Keratinocyte (primary cell): ENCODE measurements at regions not wholly inside any gene's neighbourhood (a gene's known extent, or its start where the extent isn't known, plus 50 kb on each side); places are given as distances from the start of the nearest gene placed in this dataset.

Experiments
- DNase-seq: peaks from one replicate; pipeline ENCODE4 v3.0.0-alpha.2; 2011; ENCODE audit warnings: low read depth, missing footprints, low spot score
- FAIRE-seq: peaks from 2 replicates; lab custom pipeline; 2011; peaks lifted over from hg19 to GRCh38; lab: Jason Lieb, UNC
- H2AFZ ChIP-seq: 2 replicates; pipeline ENCODE4 v1.6.0; 2012; ENCODE audit warnings: low read length, control low read depth, inconsistent platforms; ENCODE audit not compliant: control insufficient read depth
- H3K27ac ChIP-seq: 2 replicates; pipeline ENCODE4 v1.5.1; 2011; ENCODE audit warnings: low read length; ENCODE audit not compliant: control insufficient read depth, insufficient read depth
- H3K27me3 ChIP-seq: 3 replicates; pipeline ENCODE4 v1.6.0; 2011; ENCODE audit warnings: low read length; ENCODE audit not compliant: control insufficient read depth, insufficient read depth; ENCODE audit errors: extremely low read depth
- H3K36me3 ChIP-seq, 2 experiments: 2 replicates in 1 of 2; 3 replicates in 1 of 2; pipeline ENCODE4 v1.5.1; 2011; ENCODE audit warnings: low read length in 2 of 2, mild to moderate bottlenecking in 1 of 2; ENCODE audit not compliant: control insufficient read depth in 2 of 2, insufficient read depth in 2 of 2; ENCODE audit errors: extremely low read depth in 1 of 2
- H3K4me1 ChIP-seq: 3 replicates; pipeline ENCODE4 v1.5.1; 2011; ENCODE audit warnings: low read length; ENCODE audit not compliant: control insufficient read depth, insufficient read depth; ENCODE audit errors: extremely low read depth
- H3K4me2 ChIP-seq: 3 replicates; pipeline ENCODE4 v1.6.0; 2011; ENCODE audit warnings: low read depth, low read length; ENCODE audit not compliant: control insufficient read depth, insufficient read depth; ENCODE audit errors: extremely low read depth
- H3K4me3 ChIP-seq, 3 experiments: fragments of 200-600 bp in 1 of 3; sonication (generic) in 1 of 3; 2 replicates in 2 of 3; 3 replicates in 1 of 3; pipeline ENCODE4 v1.5.1; 2011 to 2016; ENCODE audit warnings: low read length in 3 of 3, mild to moderate bottlenecking in 3 of 3, control low read depth in 2 of 3, inconsistent platforms in 1 of 3, low read depth in 1 of 3, mixed read lengths in 1 of 3, mixed run types in 1 of 3, moderate library complexity in 1 of 3; ENCODE audit not compliant: control insufficient read depth in 2 of 3, insufficient read depth in 2 of 3; ENCODE audit errors: extremely low read depth in 1 of 3
- H3K79me2 ChIP-seq: 2 replicates; pipeline ENCODE4 v1.6.0; 2012; ENCODE audit warnings: low read length; ENCODE audit not compliant: control insufficient read depth, insufficient read depth
- H3K9ac ChIP-seq: 3 replicates; pipeline ENCODE4 v1.6.0; 2011; ENCODE audit warnings: low read length; ENCODE audit not compliant: control insufficient read depth, insufficient read depth; ENCODE audit errors: extremely low read depth
- H3K9me1 ChIP-seq: 3 replicates; pipeline ENCODE4 v1.6.0; 2011; ENCODE audit warnings: low read length; ENCODE audit not compliant: control insufficient read depth, insufficient read depth; ENCODE audit errors: extremely low read depth
- H3K9me3 ChIP-seq: 2 replicates; pipeline ENCODE4 v1.5.1; 2012; ENCODE audit warnings: low read depth, low read length; ENCODE audit not compliant: control insufficient read depth
- H4K20me1 ChIP-seq: 3 replicates; pipeline ENCODE4 v1.6.0; 2011; ENCODE audit warnings: low read length; ENCODE audit not compliant: control insufficient read depth, insufficient read depth; ENCODE audit errors: extremely low read depth
- CTCF ChIP-seq, 3 experiments: IDR thresholded peaks in 1 of 3; conservative IDR thresholded peaks in 1 of 3; optimal IDR thresholded peaks in 1 of 3; 2 replicates in 2 of 3; 3 replicates in 1 of 3; pipeline versions ENCODE3 to v1.5.1; 2011; ENCODE audit warnings: low read length in 3 of 3, mild to moderate bottlenecking in 3 of 3, moderate library complexity in 2 of 3, control low read depth in 1 of 3, inconsistent platforms in 1 of 3; ENCODE audit not compliant: insufficient read depth in 2 of 3; ENCODE audit errors: extremely low read depth in 1 of 3
- EZH2 ChIP-seq: IDR thresholded peaks from one replicate; pipeline ENCODE4 v1.6.1; 2012; ENCODE audit warnings: inconsistent platforms, mild to moderate bottlenecking, low read length, moderate library complexity
- dilution Hi-C: fragments of 300-500 bp; cut with MboI; formaldehyde crosslinking; loops from one replicate; pipeline ENCODE4 v1.7.0; 2020; ENCODE audit warnings: low sequenced_read_pairs; ENCODE audit not compliant: extremely low pct_ligation_motif_present

- DNase-seq (no peak), FAIRE-seq (no peak)
- Histone ChIP-seq H3K4me1 (no peaks in the 10 kb centered on the region), H3K9me3 (no peaks in the 10 kb centered on the region), H3K4me2 (no peak overlapping the region), H3K9me1 (no peaks in the 10 kb centered on the region), H3K79me2 (no peaks in the 10 kb centered on the region), H3K36me3 (no peaks in the 10 kb centered on the region), H3K9ac (no peak overlapping the region), H2AFZ (no peak overlapping the region), H3K4me3 (no peak overlapping the region), H3K27me3 (no peaks in the 10 kb centered on the region), H3K27ac (no peak overlapping the region), H4K20me1 (no peaks in the 10 kb centered on the region)
- TF ChIP-seq EZH2 (no peak), CTCF (optimal IDR thresholded peaks at IDR 0.05 in 1 of 3, IDR thresholded peaks at IDR 0.05 in 1 of 3, conservative IDR thresholded peaks at IDR 0.05 in 1 of 3; ENCODE audit: extremely low read depth in 1 of 3, insufficient read depth in 2 of 3, low read length in 3 of 3) (no peak)
- dilution Hi-C loops, result no loop called here
Observed at GRCh38 chr14:38389681-38390080, 133.8 kb upstream of the CLEC14A start.

GRCh38 chr14:38387821-38388220, 131.9 kb upstream of the CLEC14A start:
- no peaks in the 10 kb centered on the region for H4K20me1 ChIP-seq
- dilution Hi-C loops, result no loop called here
- H3K27ac ChIP-seq, result no peak overlapping the region
- H3K79me2 ChIP-seq, result no peaks in the 10 kb centered on the region
- H3K4me1 ChIP-seq, result no peaks in the 10 kb centered on the region
- no peaks in the 10 kb centered on the region for H3K36me3 ChIP-seq
- DNase-seq (no peak), FAIRE-seq (no peak)
- no peak overlapping the region for H3K9ac ChIP-seq
- TF ChIP-seq CTCF (optimal IDR thresholded peaks at IDR 0.05 in 1 of 3, IDR thresholded peaks at IDR 0.05 in 1 of 3, conservative IDR thresholded peaks at IDR 0.05 in 1 of 3; ENCODE audit: extremely low read depth in 1 of 3, insufficient read depth in 2 of 3, low read length in 3 of 3), result no peak
- TF ChIP-seq EZH2, result no peak
- no peak overlapping the region for H3K4me2 ChIP-seq
- no peak overlapping the region for H3K4me3 ChIP-seq
- H3K27me3 ChIP-seq, result no peaks in the 10 kb centered on the region
- no peak overlapping the region for H2AFZ ChIP-seq
- no peaks in the 10 kb centered on the region for H3K9me3 ChIP-seq
- H3K9me1 ChIP-seq, result no peaks in the 10 kb centered on the region
